ENCODE measurements at regions not wholly inside any gene's neighbourhood (a gene's known extent, or its start where the extent isn't known, plus 50 kb on each side); places are given as distances from the start of the nearest gene placed in this dataset.
"Not testable (repeated sequence)": the region's sequence is repeated elsewhere in the genome, so short reads cannot be mapped to it uniquely, and the experiment has no call there.

- DNase-seq (ENCODE audit: low read depth, low spot score) = no peak
- no peak overlapping the region for H3K4me3 ChIP-seq (ENCODE audit: low read depth, low read length)
- ChIA-PET POLR2A (no interaction called here), CTCF (interaction anchor here (0.8 to 1.6 kb wide), 3 partner anchors 13 to 1572 kb away, joined by 3 to 6 read pairs (median 3); no protein-coding TSS in a partner anchor)
- TF ChIP-seq CTCF (IDR thresholded peaks at IDR 0.05; ENCODE audit: insufficient read depth, low read length, missing control alignments) = no peak
These were observed 1805.9 kb downstream of the NCAM2 start for GRCh38 chr21:22804151-22804550.

- no peak overlapping the region for H3K4me3 ChIP-seq (ENCODE audit: low read depth, low read length)
- ChIA-PET POLR2A (no interaction called here), CTCF (no interaction called here)
- DNase-seq (ENCODE audit: low read depth, low spot score) = no peak
- no peak for TF ChIP-seq CTCF (IDR thresholded peaks at IDR 0.05; ENCODE audit: insufficient read depth, low read length, missing control alignments)
These were observed 1808.1 kb downstream of the NCAM2 start for GRCh38 chr21:22806278-22806677.

GRCh38 chr21:22813201-22813600, 1815.0 kb downstream of the NCAM2 start:
- DNase-seq (ENCODE audit: low read depth, low spot score) = no peak
- no peak overlapping the region for H3K4me3 ChIP-seq (ENCODE audit: low read depth, low read length)
- ChIA-PET POLR2A (no interaction called here), CTCF (no interaction called here)
- TF ChIP-seq CTCF (IDR thresholded peaks at IDR 0.05; ENCODE audit: insufficient read depth, low read length, missing control alignments) = no peak

- POLR2A ChIA-PET; CTCF ChIA-PET; H3K4me3 ChIP-seq (ENCODE audit: low read depth, low read length); DNase-seq (ENCODE audit: low read depth, low spot score): not testable (repeated sequence)
These were observed 1820.7 kb downstream of the NCAM2 start for GRCh38 chr21:22818681-22819485.

- no peak for TF ChIP-seq CTCF (IDR thresholded peaks at IDR 0.05; ENCODE audit: insufficient read depth, low read length, missing control alignments)
- CTCF ChIA-PET = no interaction called here
- POLR2A ChIA-PET = no interaction called here
- H3K4me3 ChIP-seq (ENCODE audit: low read depth, low read length) = no peak overlapping the region
- no peak for DNase-seq (ENCODE audit: low read depth, low spot score)
These were observed 1829.2 kb downstream of the NCAM2 start for GRCh38 chr21:22827422-22827821.

GRCh38 chr21:22842875-22843274, 1844.7 kb downstream of the NCAM2 start:
- DNase-seq (ENCODE audit: low read depth, low spot score) = no peak
- no peak overlapping the region for H3K4me3 ChIP-seq (ENCODE audit: low read depth, low read length)

More at GRCh38 chr21:22842875-22843274, 1844.7 kb downstream of the NCAM2 start:
- TF ChIP-seq CTCF (IDR thresholded peaks at IDR 0.05; ENCODE audit: insufficient read depth, low read length, missing control alignments) = no peak
- CTCF ChIA-PET = no interaction called here
- POLR2A ChIA-PET = no interaction called here

Measured in AG04449 (cell line).